ENCODE measurements at regions not wholly inside any gene's neighbourhood (a gene's known extent, or its start where the extent isn't known, plus 50 kb on each side); places are given as distances from the start of the nearest gene placed in this dataset.

DNA sequence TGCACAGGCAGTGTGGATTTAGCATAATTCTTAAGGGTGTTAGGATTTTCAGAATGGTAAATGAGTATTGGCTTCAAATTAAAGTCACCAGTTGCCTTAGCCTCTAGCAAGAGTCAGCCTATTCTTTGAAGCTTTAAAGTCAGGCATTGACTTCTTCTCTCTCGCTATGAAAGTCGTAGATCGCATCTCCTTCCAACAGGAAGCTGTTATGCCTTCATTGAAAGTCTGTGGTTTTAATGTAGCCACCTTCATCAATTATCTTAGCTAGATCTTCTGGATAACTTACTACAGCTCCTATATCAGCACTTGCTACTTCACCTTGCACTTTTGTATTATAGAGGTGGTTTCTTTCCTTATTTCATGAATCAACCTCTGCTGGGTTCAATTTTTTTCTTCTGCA lies 320.2 kb downstream of the PTPRC start:
- no peak for TF ChIP-seq TAF1 (IDR thresholded peaks at IDR 0.05; ENCODE audit: low read depth, low read length)
- no peak for TF ChIP-seq POLR2A (IDR thresholded peaks at IDR 0.05; ENCODE audit: low read depth, low read length)
